ENCODE measurements at regions not wholly inside any gene's neighbourhood (a gene's known extent, or its start where the extent isn't known, plus 50 kb on each side); places are given as distances from the start of the nearest gene placed in this dataset.

DNA sequence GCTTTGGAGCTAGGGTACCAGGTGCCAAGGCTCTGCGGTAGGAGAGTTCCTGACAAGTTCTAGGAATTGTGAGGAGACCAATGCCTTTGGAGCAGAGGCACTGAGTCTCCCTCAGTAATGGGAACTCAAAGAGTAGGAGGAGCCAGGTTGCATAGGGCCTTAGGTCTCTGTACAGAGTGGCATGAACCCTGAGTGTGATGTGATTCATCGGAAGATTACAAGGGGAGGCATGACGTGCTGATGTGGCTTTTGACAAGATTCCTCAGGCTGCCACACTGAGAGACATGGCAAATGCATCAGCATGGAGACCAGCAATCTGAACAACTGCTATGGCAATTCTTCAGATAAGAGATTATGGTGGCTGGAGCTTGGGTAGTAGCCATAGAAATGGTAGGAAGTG lies 94.6 kb upstream of the SLC44A3 start:
- DNase-seq (ENCODE audit: low spot score): no peak
- TF ChIP-seq, protein P1, sequence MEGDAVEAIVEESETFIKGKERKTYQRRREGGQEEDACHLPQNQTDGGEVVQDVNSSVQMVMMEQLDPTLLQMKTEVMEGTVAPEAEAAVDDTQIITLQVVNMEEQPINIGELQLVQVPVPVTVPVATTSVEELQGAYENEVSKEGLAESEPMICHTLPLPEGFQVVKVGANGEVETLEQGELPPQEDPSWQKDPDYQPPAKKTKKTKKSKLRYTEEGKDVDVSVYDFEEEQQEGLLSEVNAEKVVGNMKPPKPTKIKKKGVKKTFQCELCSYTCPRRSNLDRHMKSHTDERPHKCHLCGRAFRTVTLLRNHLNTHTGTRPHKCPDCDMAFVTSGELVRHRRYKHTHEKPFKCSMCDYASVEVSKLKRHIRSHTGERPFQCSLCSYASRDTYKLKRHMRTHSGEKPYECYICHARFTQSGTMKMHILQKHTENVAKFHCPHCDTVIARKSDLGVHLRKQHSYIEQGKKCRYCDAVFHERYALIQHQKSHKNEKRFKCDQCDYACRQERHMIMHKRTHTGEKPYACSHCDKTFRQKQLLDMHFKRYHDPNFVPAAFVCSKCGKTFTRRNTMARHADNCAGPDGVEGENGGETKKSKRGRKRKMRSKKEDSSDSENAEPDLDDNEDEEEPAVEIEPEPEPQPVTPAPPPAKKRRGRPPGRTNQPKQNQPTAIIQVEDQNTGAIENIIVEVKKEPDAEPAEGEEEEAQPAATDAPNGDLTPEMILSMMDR (IDR thresholded peaks at IDR 0.05; ENCODE audit: extremely low read depth, missing control alignments): no peak

DNA sequence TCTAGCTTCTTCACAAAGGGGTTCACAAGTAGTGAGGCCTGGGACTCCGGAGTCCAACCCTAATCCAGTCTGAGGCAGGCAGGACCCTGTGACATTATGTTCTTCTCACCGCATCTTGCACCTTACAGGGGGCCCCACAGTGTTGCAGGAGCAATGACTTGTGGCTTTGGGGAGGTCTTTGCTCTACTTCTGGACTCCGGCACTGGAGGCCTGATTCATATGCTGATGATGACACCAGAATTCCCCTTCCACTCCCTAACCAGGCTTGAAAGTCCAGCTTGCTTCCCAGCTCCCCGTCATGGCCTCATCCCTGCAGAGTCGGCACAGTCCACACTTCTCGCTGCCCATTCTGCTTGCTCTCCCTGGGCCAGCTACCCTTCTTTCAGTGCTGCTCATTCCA lies 96.3 kb upstream of the SLC44A3 start:
- TF ChIP-seq, protein P1 (IDR thresholded peaks at IDR 0.05; ENCODE audit: extremely low read depth, missing control alignments): no peak
- no peak for DNase-seq (ENCODE audit: low spot score)

DNA sequence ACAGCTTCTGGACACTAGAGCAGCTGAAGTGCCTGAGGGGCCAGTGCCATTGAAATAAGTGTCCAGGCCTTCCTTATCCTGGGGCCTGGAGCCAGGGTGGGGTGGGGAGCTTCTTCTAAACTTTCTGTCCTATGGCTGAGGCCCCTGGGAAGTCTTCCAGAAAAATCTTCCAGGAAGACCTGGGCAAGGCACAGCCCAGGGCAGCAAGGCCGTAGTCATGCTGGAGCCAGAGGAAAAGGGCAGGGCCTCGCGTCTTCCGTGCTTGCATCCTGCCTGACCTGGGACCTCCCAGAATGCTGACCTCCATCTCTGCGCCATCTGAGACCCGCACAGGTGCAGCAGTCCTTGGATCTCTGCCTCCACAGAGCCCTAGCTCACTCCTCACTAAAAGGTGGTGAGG lies 96.7 kb upstream of the SLC44A3 start:
- TF ChIP-seq, protein P1 (IDR thresholded peaks at IDR 0.05; ENCODE audit: extremely low read depth, missing control alignments): no peak
- no peak for DNase-seq (ENCODE audit: low spot score)

DNA sequence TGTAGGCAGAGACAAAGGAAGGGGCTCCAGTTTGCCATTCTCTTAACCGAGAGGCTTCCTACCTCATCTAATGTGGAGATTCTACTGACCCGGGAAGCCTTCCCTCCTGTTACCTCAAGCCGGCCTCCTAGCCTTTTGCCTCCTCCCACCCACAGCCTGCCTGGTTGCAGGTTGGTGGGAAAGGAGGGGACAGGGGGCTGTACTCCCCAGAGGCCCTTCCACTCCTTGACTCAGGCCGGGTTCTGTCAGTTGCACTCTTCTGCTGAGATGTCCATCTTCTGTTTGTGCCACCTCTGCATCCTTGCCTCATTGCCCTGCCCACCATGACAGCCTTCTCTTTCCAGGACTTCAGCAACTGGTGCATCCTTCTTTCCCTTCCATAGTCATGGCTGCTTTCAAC lies 98.0 kb upstream of the SLC44A3 start:
- TF ChIP-seq, protein P1 (IDR thresholded peaks at IDR 0.05; ENCODE audit: extremely low read depth, missing control alignments): no peak

DNA sequence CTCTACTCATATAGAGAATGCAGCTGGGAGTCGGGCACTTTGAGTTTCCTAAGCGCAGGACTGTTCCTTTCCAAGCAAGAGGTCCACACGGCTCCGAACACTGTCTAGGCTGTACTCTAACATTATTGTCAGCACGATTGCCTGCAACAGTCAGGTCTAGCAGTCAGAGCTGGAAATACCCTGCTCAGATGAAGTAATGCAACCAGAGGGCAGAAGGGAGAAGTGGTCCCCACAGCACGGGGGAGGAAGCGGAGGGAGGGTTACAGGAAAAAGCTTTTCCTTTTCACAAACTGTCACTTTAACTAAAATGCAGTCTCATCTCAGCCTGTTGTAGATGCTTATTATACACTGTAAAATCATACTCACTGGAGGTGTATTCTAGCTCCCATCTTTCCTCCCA lies 98.9 kb upstream of the SLC44A3 start:
- TF ChIP-seq, protein P1 (IDR thresholded peaks at IDR 0.05; ENCODE audit: extremely low read depth, missing control alignments): no peak
- DNase-seq (ENCODE audit: low spot score): peak; percentile 65

More for the DNA sequence above, 98.0 kb upstream of the SLC44A3 start:
- DNase-seq (ENCODE audit: low spot score): no peak

DNA sequence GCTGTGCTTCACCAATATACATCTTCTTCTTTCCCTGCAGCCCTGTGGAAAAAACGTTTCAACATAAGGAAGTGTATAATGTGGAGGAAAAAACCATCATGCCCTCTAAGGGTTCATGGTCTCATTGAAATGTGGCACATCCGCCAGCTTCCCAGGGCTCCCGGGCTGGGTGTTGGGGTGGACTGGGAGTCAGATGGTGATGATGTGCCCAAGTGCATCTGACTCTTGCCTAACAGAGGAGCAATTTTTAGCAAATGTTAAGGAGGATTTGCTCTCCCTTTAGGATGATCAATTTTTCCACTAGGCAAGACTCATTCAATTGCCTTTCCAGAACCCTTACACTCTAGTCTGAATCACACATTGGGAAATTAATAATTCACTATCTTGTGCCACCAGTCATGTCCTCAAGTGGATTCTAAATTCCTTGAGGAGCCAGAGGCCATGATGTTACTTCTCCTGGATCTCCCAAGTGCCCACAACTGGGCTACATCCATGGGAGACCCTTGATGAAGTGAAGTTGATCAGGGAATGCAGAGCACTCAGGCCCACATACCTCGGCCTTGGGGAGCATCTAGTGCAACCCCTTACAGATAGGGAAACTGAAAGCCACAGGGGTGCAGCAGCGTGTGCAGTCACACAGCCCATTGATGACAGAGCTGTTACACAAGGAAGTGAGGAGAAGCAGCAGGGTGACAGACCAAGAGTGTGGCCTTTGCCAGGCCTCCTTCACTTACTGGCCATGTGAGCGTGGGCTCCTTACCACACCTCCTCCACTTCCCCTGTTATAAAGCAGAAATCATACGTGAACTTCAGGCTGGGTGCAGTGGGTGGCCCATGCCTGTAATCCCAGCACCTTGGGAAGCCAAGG lies 100.0 kb upstream of the SLC44A3 start:
- TF ChIP-seq, protein P1 (IDR thresholded peaks at IDR 0.05; ENCODE audit: extremely low read depth, missing control alignments): no peak
- DNase-seq (ENCODE audit: low spot score): peak; percentile 74

DNA sequence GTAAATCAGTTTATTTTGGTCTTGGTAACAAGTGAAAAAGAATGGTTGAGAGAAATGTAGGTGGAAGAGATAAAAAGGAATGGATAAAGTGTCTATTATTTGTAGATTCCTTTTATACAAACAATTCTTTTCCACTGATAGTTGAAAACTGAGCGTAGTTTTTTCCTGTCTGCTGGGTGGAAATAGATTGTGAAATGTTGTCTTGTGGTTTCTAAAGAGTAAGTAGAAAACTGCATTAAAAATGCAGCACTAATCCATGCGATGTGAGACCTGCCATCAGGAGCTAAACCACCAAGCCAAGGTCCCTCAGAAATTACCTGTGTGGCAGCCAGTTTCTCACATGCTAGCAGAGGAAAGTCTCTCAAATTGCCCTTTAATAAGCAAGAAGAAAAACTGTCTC lies 103.2 kb upstream of the SLC44A3 start:
- TF ChIP-seq, protein P1 (IDR thresholded peaks at IDR 0.05; ENCODE audit: extremely low read depth, missing control alignments): no peak
- no peak for DNase-seq (ENCODE audit: low spot score)

All from GM20000 (cell line).